T follicular helper cell (primary cell): ENCODE measurements at regions not wholly inside any gene's neighbourhood (a gene's known extent, or its start where the extent isn't known, plus 50 kb on each side); places are given as distances from the start of the nearest gene placed in this dataset.
"Not testable (repeated sequence)": the region's sequence is repeated elsewhere in the genome, so short reads cannot be mapped to it uniquely, and the experiment has no call there.

Experiments used
- DNase-seq: peaks from one replicate; pipeline ENCODE4 v3.0.0-alpha.2; 2020; ENCODE audit warnings: low read depth

- DNase-seq: no peak
Measured at GRCh38 chr20:52311209-52311794, 119.7 kb upstream of the ZFP64 start.

GRCh38 chr20:52309181-52309580 is 117.6 kb upstream of the ZFP64 start:
- no peak for DNase-seq

GRCh38 chr20:52306477-52306876 is 114.9 kb upstream of the ZFP64 start:
- DNase-seq: no peak

GRCh38 chr20:52305858-52306257 is 114.3 kb upstream of the ZFP64 start:
- DNase-seq: no peak

- DNase-seq: no peak
Measured at GRCh38 chr20:52305024-52305645, 113.6 kb upstream of the ZFP64 start.

GRCh38 chr20:52303281-52303950 is 111.8 kb upstream of the ZFP64 start:
- DNase-seq: no peak

GRCh38 chr20:52302736-52303135 is 111.2 kb upstream of the ZFP64 start:
- no peak for DNase-seq

GRCh38 chr20:52302051-52302450 is 110.5 kb upstream of the ZFP64 start:
- not testable (repeated sequence) for DNase-seq

GRCh38 chr20:52295556-52295955 is 104.0 kb upstream of the ZFP64 start:
- no peak for DNase-seq

GRCh38 chr20:52294106-52294628 is 102.6 kb upstream of the ZFP64 start:
- DNase-seq: no peak

GRCh38 chr20:52291109-52291508 is 99.5 kb upstream of the ZFP64 start:
- DNase-seq: no peak

- DNase-seq: no peak
Measured at GRCh38 chr20:52290569-52290968, 99.0 kb upstream of the ZFP64 start.

- no peak for DNase-seq
Measured at GRCh38 chr20:52289956-52290565, 98.5 kb upstream of the ZFP64 start.

GRCh38 chr20:52280407-52280806 is 88.8 kb upstream of the ZFP64 start:
- DNase-seq: no peak

GRCh38 chr20:52279706-52280105 is 88.1 kb upstream of the ZFP64 start:
- no peak for DNase-seq

GRCh38 chr20:52275181-52275691 is 83.7 kb upstream of the ZFP64 start:
- no peak for DNase-seq

GRCh38 chr20:52270696-52271095 is 79.1 kb upstream of the ZFP64 start:
- no peak for DNase-seq

- DNase-seq: no peak
Measured at GRCh38 chr20:52270001-52270606, 78.5 kb upstream of the ZFP64 start.

GRCh38 chr20:52269321-52269720 is 77.7 kb upstream of the ZFP64 start:
- DNase-seq: no peak

- DNase-seq: no peak
Measured at GRCh38 chr20:52268184-52268749, 76.7 kb upstream of the ZFP64 start.

GRCh38 chr20:52267418-52267817 is 75.8 kb upstream of the ZFP64 start:
- no peak for DNase-seq

GRCh38 chr20:52263757-52264156 is 72.2 kb upstream of the ZFP64 start:
- no peak for DNase-seq
